H9 (cell line): ENCODE measurements at regions not wholly inside any gene's neighbourhood (a gene's known extent, or its start where the extent isn't known, plus 50 kb on each side); places are given as distances from the start of the nearest gene placed in this dataset.

Experiments used
- DNase-seq: peaks from one replicate; pipeline ENCODE4 v3.0.0-alpha.2; 2017
- H2AFZ ChIP-seq: one replicate; pipeline ENCODE4 v1.6.1; 2013; ENCODE audit warnings: mild to moderate bottlenecking, low read length, control low read depth, moderate library complexity
- H2AK5ac ChIP-seq: 2 replicates; pipeline ENCODE4 v1.6.1; 2013; ENCODE audit warnings: low read length, control low read depth, mixed read lengths; ENCODE audit not compliant: insufficient read length
- H2BK120ac ChIP-seq: one replicate; pipeline ENCODE4 v1.6.1; 2013; ENCODE audit warnings: low read depth, mild to moderate bottlenecking, low read length, control low read depth, inconsistent platforms; ENCODE audit not compliant: poor library complexity, severe bottlenecking
- H2BK12ac ChIP-seq: 2 replicates; pipeline ENCODE4 v1.6.1; 2013; ENCODE audit warnings: low read length, control low read depth, mixed read lengths, low read depth; ENCODE audit not compliant: insufficient read length
- H2BK15ac ChIP-seq: 2 replicates; pipeline ENCODE4 v1.6.1; 2013; ENCODE audit warnings: low read depth, low read length, control low read depth
- H2BK20ac ChIP-seq: one replicate; pipeline ENCODE4 v1.6.1; 2013; ENCODE audit warnings: low read depth, mild to moderate bottlenecking, low read length, control low read depth, inconsistent platforms; ENCODE audit not compliant: poor library complexity, severe bottlenecking
- H2BK5ac ChIP-seq: 2 replicates; pipeline ENCODE4 v1.6.1; 2013; ENCODE audit warnings: low read length, control low read depth, mixed read lengths; ENCODE audit not compliant: insufficient read length
- H3K14ac ChIP-seq: 2 replicates; pipeline ENCODE4 v1.6.1; 2013; ENCODE audit warnings: low read length, control low read depth; ENCODE audit not compliant: insufficient read depth
- H3K18ac ChIP-seq: 2 replicates; pipeline ENCODE4 v1.6.1; 2013; ENCODE audit warnings: low read depth, mild to moderate bottlenecking, mixed read lengths, low read length, control low read depth; ENCODE audit not compliant: insufficient read length
- H3K23ac ChIP-seq: 2 replicates; pipeline ENCODE4 v1.6.1; 2013; ENCODE audit warnings: low read length, control low read depth, mixed read lengths, low read depth; ENCODE audit not compliant: insufficient read length
- H3K23me2 ChIP-seq: 2 replicates; pipeline ENCODE4 v1.6.1; 2013; ENCODE audit warnings: low read depth, mild to moderate bottlenecking, mixed read lengths, low read length, control low read depth; ENCODE audit not compliant: insufficient read length, poor library complexity, severe bottlenecking
- H3K27ac ChIP-seq: 2 replicates; pipeline ENCODE4 v1.5.1; 2013; ENCODE audit warnings: low read length, control low read depth, mixed read lengths, low read depth; ENCODE audit not compliant: insufficient read length
- H3K27me3 ChIP-seq: 2 replicates; pipeline ENCODE4 v1.6.1; 2013; ENCODE audit warnings: low read length, control low read depth, inconsistent platforms; ENCODE audit not compliant: insufficient read depth
- H3K4ac ChIP-seq: 2 replicates; pipeline ENCODE4 v1.6.1; 2013; ENCODE audit warnings: low read depth, mild to moderate bottlenecking, control low read depth, inconsistent platforms, low read length, moderate library complexity
- H3K4me1 ChIP-seq: 2 replicates; pipeline ENCODE4 v1.6.1; 2013; ENCODE audit warnings: low read length, control low read depth, inconsistent platforms; ENCODE audit not compliant: insufficient read depth
- H3K4me2 ChIP-seq: 2 replicates; pipeline ENCODE4 v1.6.1; 2013; ENCODE audit warnings: low read length, control low read depth, mixed read lengths; ENCODE audit not compliant: insufficient read length, insufficient read depth
- H3K56ac ChIP-seq: 2 replicates; pipeline ENCODE4 v1.6.1; 2013; ENCODE audit warnings: low read depth, mild to moderate bottlenecking, mixed read lengths, low read length, control low read depth; ENCODE audit not compliant: insufficient read length
- H3K79me1 ChIP-seq: 2 replicates; pipeline ENCODE4 v1.6.1; 2013; ENCODE audit warnings: low read depth, mild to moderate bottlenecking, moderate library complexity, low read length, control low read depth, inconsistent platforms; ENCODE audit not compliant: insufficient read depth, poor library complexity, severe bottlenecking
- H3K79me2 ChIP-seq: 2 replicates; pipeline ENCODE4 v1.6.1; 2013; ENCODE audit warnings: low read length, control low read depth, inconsistent platforms; ENCODE audit not compliant: insufficient read depth
- H3K9ac ChIP-seq: 2 replicates; pipeline ENCODE4 v1.6.1; 2013; ENCODE audit warnings: low read length, control low read depth, mixed read lengths; ENCODE audit not compliant: insufficient read length; ENCODE audit errors: extremely low read depth
- H3K9me3 ChIP-seq: one replicate; pipeline ENCODE4 v1.6.1; 2013; ENCODE audit warnings: low read depth, low read length, inconsistent platforms; ENCODE audit not compliant: control insufficient read depth
- H3T11ph ChIP-seq: one replicate; pipeline ENCODE4 v1.6.1; 2013; ENCODE audit warnings: mild to moderate bottlenecking, low read length, control low read depth, inconsistent platforms
- H4K20me1 ChIP-seq: one replicate; pipeline ENCODE4 v1.6.1; 2013; ENCODE audit not compliant: control insufficient read depth, insufficient read length, insufficient read depth
- H4K5ac ChIP-seq: 2 replicates; pipeline ENCODE4 v1.6.1; 2013; ENCODE audit warnings: low read depth, mild to moderate bottlenecking, mixed read lengths, low read length, control low read depth; ENCODE audit not compliant: insufficient read length
- H4K8ac ChIP-seq: replicated peaks from 2 replicates; pipeline ENCODE4 v1.6.1; 2013; ENCODE audit warnings: low read length, control low read depth, mixed read lengths, low read depth; ENCODE audit not compliant: insufficient read length
- H4K91ac ChIP-seq: 2 replicates; pipeline ENCODE4 v1.6.1; 2013; ENCODE audit warnings: low read depth, mild to moderate bottlenecking, moderate library complexity, mixed read lengths, low read length, control low read depth; ENCODE audit not compliant: insufficient read length
- H3K27ac Mint-ChIP-seq, 3 experiments: 2 replicates in 2 of 3; 3 replicates in 1 of 3; pipeline ENCODE4 v1.8.0; 2020 to 2021; ENCODE audit warnings: mixed read lengths in 3 of 3, mild to moderate bottlenecking in 1 of 3, moderate library complexity in 1 of 3
- H3K27me3 Mint-ChIP-seq: 2 replicates; pipeline ENCODE4 v1.8.0; 2021; ENCODE audit warnings: low read depth, mild to moderate bottlenecking, moderate library complexity, mixed read lengths
- H3K36me3 Mint-ChIP-seq, 3 experiments: 2 replicates in 2 of 3; 3 replicates in 1 of 3; pipeline ENCODE4 v1.8.0; 2020 to 2021; ENCODE audit warnings: low read depth in 3 of 3, mixed read lengths in 3 of 3; ENCODE audit not compliant: insufficient read depth in 1 of 3
- H3K4me1 Mint-ChIP-seq, 2 experiments: 2 replicates each; pipeline ENCODE4 v1.8.0; 2020; ENCODE audit warnings: mixed read lengths in 2 of 2
- H3K4me3 Mint-ChIP-seq, 2 experiments: 2 replicates in 1 of 2; 3 replicates in 1 of 2; pipeline ENCODE4 v1.8.0; 2020 to 2021; ENCODE audit warnings: mild to moderate bottlenecking in 2 of 2, mixed read lengths in 2 of 2, moderate library complexity in 1 of 2
- H3K9me3 Mint-ChIP-seq, 2 experiments: 2 replicates in 1 of 2; 3 replicates in 1 of 2; pipeline ENCODE4 v1.8.0; 2020; ENCODE audit warnings: mild to moderate bottlenecking in 2 of 2, mixed read lengths in 2 of 2, moderate library complexity in 1 of 2
- CTCF ChIP-seq: fragments of 200-600 bp; sonication (generic); conservative IDR thresholded peaks from 3 replicates; pipeline ENCODE4 v1.8.0; 2021; ENCODE audit warnings: antibody characterized with exemption, mild to moderate bottlenecking
- WGBS: extraction: QIAGEN DNeasy Blood & Tissue Kit; methylation state at CpG from one replicate; pipeline ENCODE4 v1.1.7; 2013; ENCODE audit warnings: missing lambda C conversion rate, low lambda C conversion rate, mixed read lengths; ENCODE audit not compliant: insufficient read length; ENCODE audit errors: extremely low coverage; 5-methylcytosine and 5-hydroxymethylcytosine counted together

GRCh38 chr2:22930781-22931180 lies 454.2 kb upstream of the KLHL29 start:
- H3K4ac ChIP-seq, result no peak overlapping the region
- no peak overlapping the region for H2BK20ac ChIP-seq
- H3K18ac ChIP-seq, result no peak overlapping the region
- H2BK15ac ChIP-seq, result no peak overlapping the region
- no peak overlapping the region for H3T11ph ChIP-seq
- no peak overlapping the region for H4K8ac ChIP-seq
- H3K27ac ChIP-seq, result no peak overlapping the region
- H3K79me2 ChIP-seq, result no peaks in the 10 kb centered on the region
- WGBS, result no CpG with 5 or more reads among the region's 6 CpGs
- H3K23me2 ChIP-seq, result no peaks in the 10 kb centered on the region
- no peak overlapping the region for H3K27ac Mint-ChIP-seq
- H3K9ac ChIP-seq, result no peak overlapping the region
- no peak overlapping the region for H3K4me2 ChIP-seq
- no peak overlapping the region for H3K56ac ChIP-seq
- H3K4me1 Mint-ChIP-seq, result peaks cover under 1% of the 10 kb centered on the region in 2 experiments
- DNase-seq, result no peak
- no peak overlapping the region for H2AFZ ChIP-seq
- no peaks in the 10 kb centered on the region for H3K79me1 ChIP-seq
- H4K91ac ChIP-seq, result no peak overlapping the region
- H3K27me3 Mint-ChIP-seq, result no peaks in the 10 kb centered on the region
- H3K14ac ChIP-seq, result no peak overlapping the region
- H3K4me1 ChIP-seq, result no peaks in the 10 kb centered on the region
- no peaks in the 10 kb centered on the region for H4K20me1 ChIP-seq
- H3K9me3 ChIP-seq, result no peaks in the 10 kb centered on the region
- H2BK120ac ChIP-seq, result no peak overlapping the region
- no peak for TF ChIP-seq CTCF
- no peak overlapping the region for H3K4me3 Mint-ChIP-seq
- H3K27me3 ChIP-seq, result no peaks in the 10 kb centered on the region
- no peak overlapping the region for H2AK5ac ChIP-seq
- no peak overlapping the region for H4K5ac ChIP-seq
- H3K36me3 Mint-ChIP-seq, result no peaks in the 10 kb centered on the region
- H2BK5ac ChIP-seq, result no peak overlapping the region
- H3K23ac ChIP-seq, result no peak overlapping the region
- H3K9me3 Mint-ChIP-seq, result no peaks in the 10 kb centered on the region
- H2BK12ac ChIP-seq, result no peak overlapping the region
